ENCODE measurements at regions not wholly inside any gene's neighbourhood (a gene's known extent, or its start where the extent isn't known, plus 50 kb on each side); places are given as distances from the start of the nearest gene placed in this dataset.

- Histone ChIP-seq H3K4me1 (ENCODE audit: control insufficient read depth, insufficient read depth, low read length) (no peaks in the 10 kb centered on the region), H3K27ac (ENCODE audit: extremely low read depth, low read depth, low read length) (no peak overlapping the region), H3K4me3 (ENCODE audit: low read depth, low read length) (no peak overlapping the region), H3K36me3 (ENCODE audit: control insufficient read depth in 2 of 2, insufficient read depth in 1 of 2, low read length in 2 of 2) (no peaks in the 10 kb centered on the region), H3K9me3 (ENCODE audit: control insufficient read depth, insufficient read depth, low read depth, low read length) (no peaks in the 10 kb centered on the region)
- TF ChIP-seq ZNF704 (tag by site-specific recombination; IDR thresholded peaks at IDR 0.05) = no peak
- TF ChIP-seq KLF7 (tag by site-specific recombination; IDR thresholded peaks at IDR 0.05; ENCODE audit: borderline replicate concordance) = no peak
- TF ChIP-seq ZNF830 (tag by site-specific recombination; IDR thresholded peaks at IDR 0.05; ENCODE audit: low read depth) = no peak
- no peak for TF ChIP-seq ZNF121 (tag by site-specific recombination; IDR thresholded peaks at IDR 0.05)
- no peak for TF ChIP-seq ZNF707 (tag by site-specific recombination; IDR thresholded peaks at IDR 0.05)
- no peak for TF ChIP-seq ZNF677 (tag by site-specific recombination; IDR thresholded peaks at IDR 0.05)
- no peak for TF ChIP-seq SETDB1 (IDR thresholded peaks at IDR 0.05; ENCODE audit: insufficient read length, low read length)
- no peak for TF ChIP-seq ZSCAN30 (tag by site-specific recombination; IDR thresholded peaks at IDR 0.05)
- no peak for TF ChIP-seq SALL2 (tag by site-specific recombination; IDR thresholded peaks at IDR 0.05; ENCODE audit: borderline replicate concordance)
- TF ChIP-seq SP7 (tag by site-specific recombination; IDR thresholded peaks at IDR 0.05) = no peak
- no peak for TF ChIP-seq ZNF654 (tag by site-specific recombination; IDR thresholded peaks at IDR 0.05; ENCODE audit: low read depth)
- ChIA-PET CTCF (interaction anchor here (0.7 kb wide), 1 partner anchor 120 kb away, joined by 3 read pairs; no protein-coding TSS in a partner anchor), POLR2A (no interaction called here)
Observed at GRCh38 chr3:159645874-159646273, 342.8 kb upstream of the IL12A start.

- no peak overlapping the region for H3K27ac ChIP-seq (ENCODE audit: extremely low read depth, low read depth, low read length)
- POLR2A ChIA-PET = no interaction called here
Observed at GRCh38 chr3:159649951-159650350, 338.7 kb upstream of the IL12A start.

More at GRCh38 chr3:159649951-159650350, 338.7 kb upstream of the IL12A start:
- TF ChIP-seq ZNF266 (tag by site-specific recombination; IDR thresholded peaks at IDR 0.05; ENCODE audit: low read depth) = no peak
- TF ChIP-seq ZNF785 (tag by site-specific recombination; IDR thresholded peaks at IDR 0.05) = no peak
- no peak for TF ChIP-seq ZNF658 (tag by site-specific recombination; IDR thresholded peaks at IDR 0.05)
- no peak for TF ChIP-seq ZNF366 (tag by site-specific recombination; conservative IDR thresholded peaks at IDR 0.05)
- TF ChIP-seq ZFP41 (tag by site-specific recombination; IDR thresholded peaks at IDR 0.05; ENCODE audit: borderline replicate concordance) = no peak
- no peak for TF ChIP-seq GLI4 (tag by site-specific recombination; IDR thresholded peaks at IDR 0.05)
- no peak for TF ChIP-seq ZNF169 (tag by site-specific recombination; IDR thresholded peaks at IDR 0.05)
- no peak for TF ChIP-seq ZNF132 (tag by site-specific recombination; IDR thresholded peaks at IDR 0.05; ENCODE audit: borderline replicate concordance)
- no peak for TF ChIP-seq GFI1B (tag by site-specific recombination; IDR thresholded peaks at IDR 0.05)
- no peak for TF ChIP-seq TCF7L2 (IDR thresholded peaks at IDR 0.05; ENCODE audit: borderline replicate concordance, low read depth, low read length)
- no peak for TF ChIP-seq ZNF548 (tag by site-specific recombination; IDR thresholded peaks at IDR 0.05)
- no peak for TF ChIP-seq ZNF600 (tag by site-specific recombination; IDR thresholded peaks at IDR 0.05)
- TF ChIP-seq, protein P1, sequence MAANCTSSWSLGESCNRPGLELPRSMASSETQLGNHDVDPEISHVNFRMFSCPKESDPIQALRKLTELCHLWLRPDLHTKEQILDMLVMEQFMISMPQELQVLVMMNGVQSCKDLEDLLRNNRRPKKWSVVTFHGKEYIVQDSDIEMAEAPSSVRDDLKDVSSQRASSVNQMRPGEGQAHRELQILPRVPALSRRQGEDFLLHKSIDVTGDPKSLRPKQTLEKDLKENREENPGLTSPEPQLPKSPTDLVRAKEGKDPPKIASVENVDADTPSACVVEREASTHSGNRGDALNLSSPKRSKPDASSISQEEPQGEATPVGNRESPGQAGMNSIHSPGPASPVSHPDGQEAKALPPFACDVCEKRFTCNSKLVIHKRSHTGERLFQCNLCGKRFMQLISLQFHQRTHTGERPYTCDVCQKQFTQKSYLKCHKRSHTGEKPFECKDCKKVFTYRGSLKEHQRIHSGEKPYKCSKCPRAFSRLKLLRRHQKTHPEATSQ (tag by site-specific recombination; IDR thresholded peaks at IDR 0.05) = no peak
- TF ChIP-seq IKZF3 (tag by site-specific recombination; IDR thresholded peaks at IDR 0.05) = no peak
- TF ChIP-seq ZNF544 (tag by site-specific recombination; IDR thresholded peaks at IDR 0.05) = no peak
- no peak for TF ChIP-seq REST (tag by site-specific recombination; IDR thresholded peaks at IDR 0.05)
- no peak for TF ChIP-seq ZBTB1 (tag by site-specific recombination; IDR thresholded peaks at IDR 0.05)
- no peak for TF ChIP-seq HOXC10 (CRISPR knock-in tag; IDR thresholded peaks at IDR 0.05)
- Histone ChIP-seq H3K4me3 (ENCODE audit: low read depth, low read length) (no peak overlapping the region), H3K36me3 (ENCODE audit: control insufficient read depth in 2 of 2, insufficient read depth in 1 of 2, low read length in 2 of 2) (no peaks in the 10 kb centered on the region), H3K4me1 (ENCODE audit: control insufficient read depth, insufficient read depth, low read length) (no peaks in the 10 kb centered on the region), H3K9me3 (ENCODE audit: control insufficient read depth, insufficient read depth, low read depth, low read length) (no peaks in the 10 kb centered on the region)
- CTCF ChIA-PET = interaction anchor here (1.4 to 1.5 kb wide), 2 partner anchors 14 to 33 kb away, joined by 3 read pairs; no protein-coding TSS in a partner anchor

Data from HEK293 (cell line).